Kasumi-1 (cell line): ENCODE measurements at regions not wholly inside any gene's neighbourhood (a gene's known extent, or its start where the extent isn't known, plus 50 kb on each side); places are given as distances from the start of the nearest gene placed in this dataset.
"Not testable (repeated sequence)": the region's sequence is repeated elsewhere in the genome, so short reads cannot be mapped to it uniquely, and the experiment has no call there.

Experiments
- DNase-seq, 2 experiments: peaks; one replicate each; lab custom pipeline; 2025; lab: John Stamatoyannopoulos, UW

DNA sequence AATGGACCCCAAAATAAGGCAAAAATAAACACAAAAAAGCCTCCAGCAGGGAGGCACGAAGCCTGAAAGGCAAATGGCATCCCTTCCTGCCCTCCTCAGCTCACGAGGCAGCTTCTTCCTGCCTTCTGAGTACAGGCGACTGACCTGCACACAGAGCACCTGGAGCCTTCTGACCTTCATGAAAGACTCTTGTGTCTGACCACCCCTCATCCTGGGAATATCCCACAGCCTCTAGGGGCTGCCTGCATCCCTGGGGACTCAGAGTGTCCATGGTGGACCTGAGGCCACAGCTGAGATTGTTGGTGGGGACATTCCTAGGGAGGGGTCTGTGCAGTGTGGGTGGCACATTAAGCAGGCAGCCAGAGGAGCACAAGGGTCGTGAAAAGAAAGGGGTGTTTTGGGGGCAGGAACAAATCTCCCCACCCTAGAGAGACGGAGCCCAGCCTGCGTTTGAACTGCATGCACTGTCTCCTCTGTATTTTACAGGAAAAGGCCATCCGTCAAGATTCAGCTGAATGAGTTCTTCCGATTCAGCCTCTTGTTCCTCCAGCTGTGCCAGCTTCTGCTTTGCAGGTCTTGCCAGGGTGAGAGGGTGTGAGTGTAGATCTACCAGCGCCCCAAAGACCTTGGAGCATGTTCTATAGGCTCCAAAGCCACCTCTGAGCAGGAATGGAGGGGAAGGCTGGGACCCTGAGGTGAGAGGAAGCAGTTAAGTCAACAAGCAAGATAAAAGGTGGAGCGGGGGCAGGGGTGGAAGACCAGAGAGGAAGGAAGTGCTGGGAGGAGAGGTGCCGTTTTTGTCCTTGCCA is 80.4 kb upstream of the MEF2A start:
- DNase-seq: peak; percentile 21 to 28

DNA sequence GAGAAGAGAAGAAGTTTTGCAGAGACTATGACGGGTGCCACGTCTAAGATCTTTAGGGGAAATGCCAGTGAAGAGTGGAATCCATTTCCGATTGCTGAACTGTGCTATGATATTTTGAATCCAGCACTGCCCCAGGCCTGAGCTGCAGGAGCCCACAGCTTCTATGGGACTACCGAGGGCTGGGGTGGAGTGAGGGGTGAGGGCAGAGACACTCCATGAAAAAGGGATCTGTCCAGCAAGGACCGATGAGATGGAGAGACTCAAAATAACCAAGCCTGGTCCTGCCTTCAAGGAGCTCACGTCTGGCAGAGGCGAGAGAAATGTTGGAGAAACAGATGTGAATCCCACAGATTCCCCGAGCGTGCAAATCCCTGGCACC is 79.8 kb upstream of the MEF2A start:
- no peak for DNase-seq

DNA sequence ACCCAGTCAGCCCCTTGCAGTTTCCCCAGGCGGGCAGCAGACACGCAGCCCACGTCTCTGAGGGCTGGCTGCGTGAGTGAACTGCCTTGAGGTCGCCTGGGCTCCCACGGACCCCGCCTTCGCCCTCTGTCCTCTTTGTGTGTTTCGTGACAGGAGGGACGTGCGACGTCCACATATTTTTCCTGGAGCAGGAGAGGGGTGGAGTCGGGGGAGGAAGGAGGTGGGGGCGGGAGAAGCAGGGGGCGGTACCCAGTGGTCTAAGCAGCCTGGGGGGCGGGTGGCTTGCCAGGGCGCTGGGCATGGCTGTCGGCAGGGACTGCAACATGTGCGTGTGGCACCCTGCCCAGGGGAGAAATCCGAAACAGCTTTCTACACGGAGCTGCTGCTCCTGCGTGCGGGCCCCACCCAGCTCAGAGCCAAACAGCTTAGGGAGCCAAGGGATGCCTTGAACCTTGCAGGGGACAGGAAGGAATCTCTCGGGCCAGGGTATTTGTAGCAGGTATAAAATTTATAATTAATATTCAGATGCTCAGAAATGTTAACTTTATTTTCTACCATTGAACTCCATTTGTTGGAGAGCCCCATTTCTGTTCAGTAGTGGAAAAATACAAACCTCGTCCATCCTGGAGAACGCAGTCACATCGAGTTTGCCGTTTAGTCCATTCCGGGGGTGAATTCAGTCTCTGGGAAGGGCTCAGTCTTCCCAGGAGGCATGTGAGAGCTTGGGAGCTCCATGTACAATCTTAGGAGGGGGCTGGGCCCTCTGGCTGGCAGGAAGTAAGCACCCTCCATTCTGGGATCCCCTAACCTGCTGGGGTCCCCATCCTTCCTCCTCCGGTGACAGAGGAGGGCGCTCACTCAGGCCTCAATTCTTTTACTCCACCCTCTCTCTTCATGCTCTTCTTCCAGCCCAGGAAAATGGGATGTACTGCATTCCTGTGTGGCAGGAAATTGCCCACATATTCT is 79.1 kb upstream of the MEF2A start:
- no peak for DNase-seq

DNA sequence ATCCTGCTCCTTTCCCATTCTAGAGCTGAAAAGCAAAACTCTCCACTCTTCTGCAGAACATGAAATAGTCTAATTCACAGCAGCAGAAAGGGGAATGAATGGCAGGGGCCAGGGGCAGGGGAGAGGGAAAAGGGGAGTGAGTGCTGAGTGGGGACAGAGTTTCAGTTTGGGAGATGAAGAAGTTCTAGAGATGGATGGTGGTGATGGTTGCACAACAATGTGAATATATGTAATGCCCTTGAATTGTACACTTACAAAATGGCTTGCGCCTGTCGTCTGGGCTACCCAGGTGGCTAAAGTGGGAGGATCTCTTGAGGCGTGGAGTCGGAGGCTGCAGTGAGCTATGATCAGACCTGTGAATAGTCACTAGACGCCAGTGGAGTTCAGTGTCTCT is 78.5 kb upstream of the MEF2A start:
- no peak for DNase-seq

DNA sequence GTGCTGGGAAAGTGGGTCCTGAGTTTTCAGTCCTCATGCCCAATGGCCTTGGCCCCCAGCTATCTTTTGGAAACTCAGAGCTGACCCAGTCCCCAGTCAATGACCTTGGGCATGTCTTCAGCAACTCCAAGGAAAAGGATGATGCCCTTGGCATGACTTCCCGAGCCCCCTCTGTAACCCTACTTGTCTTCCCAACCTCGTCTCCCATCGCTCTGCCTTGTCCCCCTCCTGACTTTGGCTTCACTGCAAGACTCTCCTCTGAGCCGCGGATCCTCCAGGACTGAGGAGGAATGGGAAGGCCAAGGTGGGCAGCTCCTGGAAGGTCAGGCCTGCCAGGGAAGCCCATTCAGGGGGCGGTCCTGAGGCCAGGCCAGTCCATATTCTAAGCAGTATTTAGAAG is 73.5 kb upstream of the MEF2A start:
- DNase-seq: no peak

DNA sequence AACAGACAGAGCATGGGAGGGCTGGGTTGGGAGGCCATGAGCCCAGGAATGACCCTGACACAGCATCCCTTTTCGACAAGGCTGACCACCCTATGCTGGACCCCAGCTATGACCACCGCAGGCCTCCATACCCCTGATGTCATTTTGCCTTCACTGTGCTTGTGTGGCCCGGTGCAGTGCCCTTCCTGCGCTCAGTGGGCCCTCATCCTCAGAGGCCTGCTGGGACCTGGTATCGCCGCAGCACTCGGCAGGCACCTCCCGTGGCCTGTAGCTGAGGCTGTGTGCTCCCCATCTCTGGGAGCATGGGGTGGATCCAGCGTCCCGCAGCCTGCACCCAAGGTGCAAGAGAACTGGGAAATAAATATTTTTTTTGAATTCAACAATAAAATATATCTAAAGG is 73.1 kb upstream of the MEF2A start:
- no peak for DNase-seq

DNA sequence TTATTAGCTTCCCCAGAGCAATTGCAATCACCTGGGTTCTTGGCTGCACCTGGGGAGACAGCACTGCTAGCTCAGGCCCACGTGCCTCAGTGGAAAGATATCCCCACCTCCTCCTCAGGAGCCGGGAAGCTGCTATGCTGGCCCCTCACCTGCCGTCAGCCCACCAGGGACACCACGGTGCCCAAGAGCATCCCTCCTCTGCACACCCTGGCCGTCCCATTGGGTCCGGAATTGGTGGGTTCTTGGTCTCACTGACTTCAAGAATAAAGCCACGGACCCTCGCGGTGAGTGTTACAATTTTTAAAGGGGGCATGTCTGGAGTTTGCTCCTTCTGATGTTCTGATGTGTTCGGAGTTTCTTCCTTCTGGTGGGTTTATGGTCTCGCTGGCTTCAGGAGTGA is 72.3 kb upstream of the MEF2A start:
- DNase-seq: no peak

DNA sequence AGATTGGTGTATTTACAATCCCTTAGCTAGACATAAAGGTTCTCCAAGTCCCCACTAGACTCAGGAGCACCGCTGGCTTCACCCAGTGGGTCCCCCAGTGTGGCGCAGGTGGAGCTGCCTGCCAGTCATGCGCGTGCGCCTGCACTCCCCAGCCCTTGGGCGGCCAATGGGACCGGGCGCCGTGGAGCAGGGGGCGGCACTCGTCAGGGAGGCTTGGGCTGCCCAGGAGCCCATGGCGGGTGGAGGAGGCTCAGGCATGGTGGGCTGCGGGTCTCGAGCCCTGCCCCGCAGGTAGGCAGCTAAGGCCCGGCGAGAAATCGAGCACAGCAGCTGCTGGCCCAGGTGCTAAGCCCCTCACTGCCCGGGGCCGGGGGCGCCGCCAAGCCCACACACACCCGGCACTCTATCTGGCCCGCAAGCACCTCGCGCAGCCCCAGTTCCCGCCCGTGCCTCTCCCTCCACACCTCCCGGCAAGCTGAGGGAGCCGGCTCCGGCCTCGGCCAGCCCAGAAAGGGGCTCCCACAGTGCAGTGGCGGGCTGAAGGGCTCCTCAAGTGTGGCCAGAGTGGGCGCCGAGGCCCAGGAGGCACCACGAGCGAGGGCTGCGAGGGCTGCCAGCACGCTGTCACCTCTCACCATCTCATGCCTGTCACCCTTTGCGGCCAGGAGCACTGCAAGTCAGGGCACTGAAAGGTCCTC is 71.1 kb upstream of the MEF2A start:
- DNase-seq: not testable (repeated sequence)

DNA sequence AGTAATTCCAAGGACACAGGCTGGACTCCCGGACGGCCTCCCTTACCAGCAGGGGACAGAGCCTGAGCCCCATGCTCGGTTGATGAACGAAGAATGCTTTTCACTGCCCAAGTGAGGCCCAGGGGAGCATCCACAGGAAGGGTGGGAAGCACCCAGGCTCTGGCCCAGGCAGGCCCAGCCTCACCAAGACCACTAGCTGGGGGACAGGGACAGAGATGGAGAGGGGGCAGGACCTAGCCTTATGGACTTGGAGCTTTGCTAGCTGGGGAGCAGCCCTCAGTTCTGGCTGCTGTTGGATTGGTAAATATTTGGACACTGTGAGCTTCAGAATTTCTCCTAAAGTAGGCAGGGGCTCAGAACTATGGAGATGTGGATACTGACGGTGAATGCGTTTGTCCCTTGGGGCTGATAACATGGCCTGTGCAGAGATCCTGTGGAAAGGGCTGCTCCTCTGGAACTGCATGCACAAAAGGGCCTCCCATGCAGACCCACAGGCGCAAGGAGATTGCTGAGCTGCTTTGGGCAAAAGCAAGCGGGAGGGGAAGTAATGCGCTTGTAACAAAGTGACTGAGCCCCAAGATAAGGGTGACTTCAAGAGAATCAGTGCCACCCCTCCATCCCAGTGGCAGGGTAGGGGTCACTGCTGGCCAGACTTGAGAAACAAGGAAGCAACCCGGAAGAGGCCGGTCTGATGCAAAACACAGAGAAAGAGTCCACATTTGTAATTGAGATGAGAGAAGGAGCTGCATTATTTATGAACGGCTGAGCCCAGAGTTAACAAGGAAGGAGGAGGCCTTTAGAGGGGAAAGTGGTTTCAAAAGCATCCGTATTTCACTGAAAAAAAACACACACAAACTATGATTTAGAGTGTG is 70.1 kb upstream of the MEF2A start:
- DNase-seq: no peak

DNA sequence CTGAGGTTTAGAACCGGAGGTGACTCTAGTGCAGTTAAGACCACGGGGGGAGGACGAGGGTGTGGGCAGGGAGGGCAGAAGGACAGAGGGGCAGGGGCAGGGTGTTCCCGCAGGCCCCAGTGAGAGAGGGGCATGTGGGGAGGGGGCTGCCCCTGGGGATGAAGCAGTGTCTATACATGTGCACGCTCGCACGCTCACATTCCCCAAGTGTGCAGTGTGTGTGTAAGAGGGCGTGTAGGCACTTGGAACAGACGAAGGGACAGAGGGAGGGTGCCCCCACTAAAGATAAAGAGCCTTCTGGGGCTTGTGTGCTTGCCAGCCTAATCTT is 69.5 kb upstream of the MEF2A start:
- no peak for DNase-seq

DNA sequence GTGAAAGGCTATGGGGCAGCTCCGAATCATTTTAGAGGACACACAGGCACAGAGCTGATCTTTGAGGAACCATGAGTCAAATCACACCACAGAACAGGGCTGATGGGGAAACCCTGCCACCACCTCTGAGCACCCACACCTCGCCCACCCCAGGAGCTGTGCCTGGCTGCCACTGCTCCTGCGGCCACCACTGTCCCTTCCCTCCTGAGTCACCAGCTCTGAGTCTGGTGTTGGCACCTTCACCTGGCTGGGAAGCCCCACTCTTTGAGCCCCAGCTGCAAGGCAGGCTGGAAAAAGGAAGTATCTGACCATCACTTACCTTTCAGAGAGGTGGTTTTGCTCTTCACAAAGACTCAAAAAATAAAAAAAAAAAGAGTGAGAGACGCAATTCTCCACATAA is 63.6 kb upstream of the MEF2A start:
- DNase-seq: no peak

DNA sequence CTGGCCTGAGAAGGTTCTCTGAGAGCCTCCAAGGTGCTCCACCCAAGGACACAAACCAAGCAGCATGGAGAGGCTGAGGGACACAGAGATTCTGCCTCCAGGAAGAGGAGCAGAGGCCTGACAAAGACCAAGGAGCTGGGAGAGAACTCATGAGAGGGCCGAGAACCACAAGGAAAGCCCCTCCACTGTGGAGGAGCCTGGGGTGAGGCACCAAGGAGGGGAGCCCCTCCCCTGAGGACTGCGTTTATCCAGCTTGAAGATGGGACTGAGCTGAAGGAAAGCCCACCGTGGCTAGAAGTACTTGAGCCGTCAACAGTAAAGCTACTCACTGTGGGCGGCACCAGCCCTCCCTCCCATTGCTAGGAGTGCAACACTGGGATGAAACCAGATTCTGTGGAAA is 63.1 kb upstream of the MEF2A start:
- no peak for DNase-seq

DNA sequence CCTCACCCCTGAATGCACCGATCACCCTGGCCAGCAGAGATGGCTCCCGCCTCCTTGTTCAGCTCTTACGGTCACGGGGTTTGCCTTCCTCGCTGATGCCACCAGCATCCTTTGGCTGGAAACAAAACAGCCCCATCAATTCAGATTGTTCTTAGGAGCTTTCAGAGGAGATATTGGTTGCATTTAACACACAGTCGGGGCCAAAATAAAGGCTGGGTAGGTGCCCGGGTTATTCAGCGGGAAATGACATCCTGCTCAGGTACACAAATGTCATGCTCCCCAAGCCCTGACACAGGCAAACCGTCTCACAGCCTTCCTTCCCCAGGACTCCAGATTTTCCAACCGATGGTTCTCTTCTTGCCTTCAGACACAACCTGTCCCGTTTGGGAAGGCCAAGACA is 62.4 kb upstream of the MEF2A start:
- no peak for DNase-seq

DNA sequence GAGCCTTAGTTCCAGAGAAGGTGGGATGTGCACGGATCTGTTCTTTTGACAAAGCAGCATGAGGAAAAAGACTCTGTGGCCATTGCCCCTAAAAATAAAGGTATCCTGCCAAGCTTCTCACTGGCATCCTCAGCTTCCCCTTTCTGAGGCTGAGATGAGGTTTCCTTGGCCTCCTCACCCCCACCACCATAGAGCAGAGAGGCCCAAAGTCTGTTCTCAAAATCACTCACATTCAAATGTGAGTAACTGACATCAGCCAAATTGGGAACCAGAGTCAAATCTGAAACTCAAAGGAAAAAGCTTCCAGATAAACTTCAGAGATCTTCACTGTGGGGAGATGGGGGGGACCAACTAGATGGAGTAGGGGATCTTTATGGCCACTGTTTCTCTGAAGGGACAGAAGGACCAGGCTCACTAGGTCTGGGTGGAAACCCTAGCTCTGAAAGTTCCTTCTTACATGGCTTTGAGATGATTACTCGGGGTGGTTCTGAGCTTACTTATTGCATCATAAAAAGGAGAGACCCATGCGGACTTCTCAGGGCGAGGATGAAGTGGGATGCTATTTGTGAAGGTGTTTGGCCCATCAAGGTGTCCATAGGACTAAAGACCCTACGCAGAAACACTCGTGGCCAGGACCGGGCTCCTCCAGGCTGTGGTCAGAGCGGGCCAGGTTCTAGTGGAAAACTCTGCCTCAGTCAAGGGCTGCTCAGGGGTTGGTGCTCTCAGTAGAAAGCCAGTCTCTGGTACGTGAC is 61.5 kb upstream of the MEF2A start:
- DNase-seq: peak; percentile 58 to 60

DNA sequence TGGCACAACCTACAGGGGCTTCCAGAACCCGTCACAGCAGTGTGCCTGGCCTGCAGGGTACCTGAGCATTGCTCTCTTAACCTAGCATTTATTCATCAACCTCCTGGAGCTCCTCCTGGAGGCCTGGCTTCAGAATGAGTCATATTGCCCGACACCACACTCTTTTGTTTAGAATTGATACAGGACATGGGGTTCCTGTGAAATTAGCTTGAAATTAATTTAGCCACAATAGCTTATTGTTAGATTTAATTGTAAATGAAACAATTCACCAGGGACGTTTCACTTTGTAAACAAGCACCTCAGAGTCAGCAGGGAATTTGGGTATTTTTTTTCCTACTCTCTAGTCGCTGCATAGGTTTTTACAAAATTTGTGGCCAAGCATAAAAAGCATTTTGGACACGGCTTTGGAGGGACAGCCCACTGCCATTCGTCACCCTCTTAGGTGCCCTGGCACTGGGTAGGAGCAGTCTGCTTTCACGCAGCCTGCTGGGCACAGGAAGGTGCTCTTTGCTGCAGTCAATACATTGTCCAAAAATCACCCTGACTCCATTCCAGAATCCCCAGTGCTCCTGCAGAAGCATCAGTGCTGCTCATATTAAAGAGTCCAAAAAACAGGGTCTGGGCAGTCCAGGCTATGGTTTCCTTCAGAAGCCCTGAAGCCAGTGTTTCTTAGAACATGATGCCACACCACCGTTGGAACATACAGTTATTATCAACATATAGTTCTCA is 60.8 kb upstream of the MEF2A start:
- DNase-seq: no peak

DNA sequence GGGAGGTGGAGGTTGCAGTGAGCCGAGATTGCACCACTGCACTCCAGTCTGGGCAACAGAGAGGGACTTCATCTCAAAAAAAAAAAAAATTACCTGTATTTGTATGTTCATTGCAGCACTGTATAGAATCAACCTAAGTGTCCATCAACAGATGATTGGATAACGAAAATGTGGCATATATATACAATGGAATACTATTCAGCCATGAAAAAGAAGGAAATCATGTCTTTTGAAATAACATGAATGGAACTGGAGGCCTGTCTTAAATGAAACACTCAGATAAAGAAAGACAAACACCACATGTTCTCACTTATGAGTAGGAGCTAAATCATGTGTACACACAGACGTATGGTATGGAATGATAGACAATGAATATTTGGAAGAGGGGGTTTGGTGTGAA is 59.4 kb upstream of the MEF2A start:
- DNase-seq: no peak

DNA sequence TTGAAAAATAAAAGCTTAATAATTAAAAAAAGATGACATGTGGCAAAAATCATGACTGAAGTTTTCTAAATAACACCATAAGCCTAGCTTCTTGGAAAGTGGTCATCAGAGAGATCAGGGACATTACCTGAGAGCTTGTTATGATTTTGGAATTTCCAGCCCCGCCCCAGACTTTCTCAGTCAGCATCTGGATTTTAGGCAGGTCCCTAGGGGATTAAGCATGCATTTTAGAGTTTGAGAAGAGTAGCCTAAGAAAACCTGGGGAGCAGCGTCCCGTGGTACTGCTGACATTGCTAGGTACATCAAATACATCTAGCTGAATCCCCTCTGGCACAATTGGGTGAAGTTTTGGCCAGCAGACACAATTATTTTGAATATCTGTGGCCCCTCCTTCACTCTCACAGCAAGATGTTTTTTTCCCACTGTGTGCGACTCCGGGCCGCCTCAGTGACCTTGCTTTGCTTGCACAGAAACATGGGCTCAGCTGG is 58.7 kb upstream of the MEF2A start:
- no peak for DNase-seq

DNA sequence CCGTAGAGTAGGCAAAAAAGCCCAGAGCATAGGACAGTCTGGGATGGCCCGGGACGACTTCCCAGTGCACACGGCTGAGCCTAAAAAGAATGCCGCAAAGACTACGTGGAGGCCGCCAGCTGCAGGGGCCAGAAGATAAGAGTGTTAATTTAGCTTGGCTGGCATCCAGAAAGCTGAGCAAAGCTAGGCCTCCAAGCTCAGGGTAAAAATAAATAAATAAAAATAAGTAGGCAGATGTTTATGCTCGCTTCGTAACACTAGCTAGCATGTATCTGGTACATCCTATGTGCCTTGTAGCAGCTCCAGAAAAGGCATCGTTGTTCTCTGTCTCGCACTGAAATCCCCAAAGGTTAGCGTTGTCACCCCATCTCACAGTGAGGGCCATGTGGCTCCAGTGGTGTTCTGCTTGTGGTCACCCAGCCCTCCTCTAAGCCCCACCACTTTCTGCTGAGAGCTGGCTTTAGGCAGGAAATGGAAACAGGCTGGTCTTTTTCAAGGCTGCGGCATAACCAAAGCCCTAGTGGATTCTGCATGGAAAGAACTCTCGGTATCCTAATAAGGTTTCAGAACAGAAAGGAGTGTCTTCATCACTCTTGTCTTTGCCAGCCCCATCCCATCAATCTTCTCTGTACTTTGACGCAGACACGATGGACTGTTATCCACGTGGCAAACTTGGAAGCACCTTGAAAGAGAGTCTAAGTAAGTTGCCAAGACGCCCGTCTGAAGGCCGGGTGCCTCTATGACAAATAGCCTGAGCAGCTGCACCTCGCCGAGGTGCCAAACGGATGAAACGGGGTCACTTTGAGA is 58.1 kb upstream of the MEF2A start:
- peak; percentile 54 to 80 for DNase-seq

DNA sequence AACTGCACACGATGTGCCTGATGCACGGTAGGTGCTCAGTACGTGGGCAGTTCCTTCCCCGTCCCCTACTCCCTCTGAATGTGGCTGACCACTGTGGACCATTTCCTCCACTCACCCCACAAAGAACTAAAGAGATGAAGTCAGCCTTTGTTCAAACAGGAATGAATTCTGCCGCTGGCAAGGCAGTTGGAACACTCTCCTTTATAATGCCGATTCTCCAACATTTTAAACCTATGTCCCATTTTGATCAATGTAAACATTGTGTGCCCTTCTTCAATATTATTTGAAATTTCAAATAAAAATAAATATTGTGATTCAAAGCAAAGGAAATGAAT is 57.5 kb upstream of the MEF2A start:
- no peak for DNase-seq
